H1 (cell line): ENCODE measurements at regions not wholly inside any gene's neighbourhood (a gene's known extent, or its start where the extent isn't known, plus 50 kb on each side); places are given as distances from the start of the nearest gene placed in this dataset.

Experiments used
- CTCF ChIA-PET: fragments of 300-600 bp; sonication (Branson Sonifier 250); formaldehyde crosslinking; loops from one replicate; lab custom pipeline; 2021; ENCODE audit not compliant: partially characterized antibody; lab: Charles Lee
- POLR2A ChIA-PET: fragments of 300-600 bp; sonication (Branson Sonifier 250); formaldehyde crosslinking; loops from one replicate; lab custom pipeline; 2021; ENCODE audit warnings: inconsistent platforms; ENCODE audit not compliant: partially characterized antibody; lab: Charles Lee
- DNase-seq, 2 experiments: peaks; one replicate each; pipeline versions ENCODE4 v3.0.0 to v3.0.0-alpha.2; 2010 to 2022; ENCODE audit warnings: low spot score in 2 of 2, low read depth in 1 of 2, mixed read lengths in 1 of 2
- FAIRE-seq: peaks from 2 replicates; lab custom pipeline; 2011; peaks lifted over from hg19 to GRCh38; lab: Jason Lieb, UNC
- H2AFZ ChIP-seq: 2 replicates; pipeline ENCODE4 v1.8.1; 2012; ENCODE audit warnings: low read length, inconsistent platforms
- H2AK5ac ChIP-seq: 2 replicates; pipeline ENCODE4 v1.6.1; 2013; ENCODE audit warnings: low read depth, low read length
- H2BK120ac ChIP-seq: replicated peaks from 2 replicates; pipeline ENCODE3; 2013; ENCODE audit warnings: low read depth, low read length, inconsistent platforms
- H2BK12ac ChIP-seq: 2 replicates; pipeline ENCODE4 v1.6.1; 2013; ENCODE audit warnings: low read depth, low read length
- H2BK15ac ChIP-seq: 2 replicates; pipeline ENCODE4 v1.6.1; 2013; ENCODE audit warnings: low read length
- H2BK20ac ChIP-seq: 2 replicates; pipeline ENCODE4 v1.6.1; 2013; ENCODE audit warnings: low read length
- H2BK5ac ChIP-seq: 2 replicates; pipeline ENCODE4 v1.6.1; 2013; ENCODE audit warnings: low read depth, low read length
- H3K14ac ChIP-seq: 2 replicates; pipeline ENCODE4 v1.6.1; 2013; ENCODE audit warnings: inconsistent platforms; ENCODE audit not compliant: insufficient read length
- H3K18ac ChIP-seq: 2 replicates; pipeline ENCODE4 v1.6.1; 2013; ENCODE audit warnings: low read length; ENCODE audit errors: extremely low read depth
- H3K23ac ChIP-seq: 2 replicates; pipeline ENCODE4 v1.6.1; 2013; ENCODE audit warnings: inconsistent platforms; ENCODE audit not compliant: insufficient read length
- H3K23me2 ChIP-seq: 2 replicates; pipeline ENCODE4 v1.6.1; 2013; ENCODE audit warnings: low read depth, low read length
- H3K27ac ChIP-seq: 2 replicates; pipeline ENCODE4 v1.6.1; 2011; ENCODE audit warnings: low read depth, low read length, inconsistent platforms
- H3K27me3 ChIP-seq, 4 experiments: replicated peaks in 1 of 4; 1 replicate in 1 of 4; 2 replicates in 3 of 4; pipeline versions ENCODE4 v1.6.1 to v1.8.1; 2011 to 2013; ENCODE audit warnings: low read length in 3 of 4, mild to moderate bottlenecking in 3 of 4, inconsistent platforms in 2 of 4, mixed read lengths in 2 of 4, moderate library complexity in 1 of 4; ENCODE audit not compliant: control insufficient read depth in 3 of 4, insufficient read depth in 3 of 4; ENCODE audit errors: extremely low read depth in 1 of 4
- H3K36me3 ChIP-seq, 4 experiments: 2 replicates each; pipeline versions ENCODE4 v1.6.1 to v1.8.1; 2011 to 2013; ENCODE audit warnings: mild to moderate bottlenecking in 4 of 4, low read length in 3 of 4, moderate library complexity in 2 of 4, control low read depth in 1 of 4, inconsistent platforms in 1 of 4; ENCODE audit not compliant: insufficient read depth in 4 of 4, control insufficient read depth in 2 of 4
- H3K4ac ChIP-seq: replicated peaks from 2 replicates; pipeline ENCODE3; 2013; ENCODE audit warnings: low read length, low read depth, mixed read lengths, inconsistent platforms; ENCODE audit not compliant: insufficient read length
- H3K4me1 ChIP-seq, 4 experiments: replicated peaks in 1 of 4; 1 replicate in 1 of 4; 2 replicates in 3 of 4; pipeline versions ENCODE4 v1.6.1 to v1.8.1; 2011 to 2013; ENCODE audit warnings: low read length in 3 of 4, inconsistent platforms in 2 of 4, mixed read lengths in 1 of 4; ENCODE audit not compliant: insufficient read depth in 4 of 4, control insufficient read depth in 3 of 4
- H3K4me2 ChIP-seq, 2 experiments: 2 replicates each; pipeline versions ENCODE4 v1.6.1 to v1.8.1; 2011 to 2013; ENCODE audit warnings: low read depth in 2 of 2, low read length in 2 of 2, control low read depth in 1 of 2, inconsistent platforms in 1 of 2, mild to moderate bottlenecking in 1 of 2; ENCODE audit not compliant: insufficient read depth in 1 of 2
- H3K4me3 ChIP-seq, 4 experiments: fragments of 200-600, 300-600 bp in 1 of 4; sonication (generic), shearing (Covaris generic), sonication (Bioruptor Twin) in 1 of 4; 2 replicates each; pipeline versions ENCODE4 v1.5.1 to v1.8.1; 2011 to 2016; ENCODE audit warnings: low read length in 4 of 4, low read depth in 3 of 4, control low read depth in 2 of 4, inconsistent platforms in 2 of 4, mild to moderate bottlenecking in 2 of 4, mixed read lengths in 1 of 4, moderate library complexity in 1 of 4; ENCODE audit not compliant: insufficient read depth in 2 of 4; ENCODE audit errors: extremely low read depth in 1 of 4
- H3K56ac ChIP-seq: replicated peaks from 2 replicates; pipeline ENCODE3; 2013; ENCODE audit warnings: low read depth, mild to moderate bottlenecking, mixed read lengths, low read length, inconsistent platforms; ENCODE audit not compliant: insufficient read length
- H3K79me1 ChIP-seq: 2 replicates; pipeline ENCODE4 v1.6.1; 2013; ENCODE audit warnings: low read depth, low read length, control low read depth
- H3K79me2 ChIP-seq, 2 experiments: 2 replicates each; pipeline versions ENCODE4 v1.6.1 to v1.8.1; 2012 to 2013; ENCODE audit warnings: low read length in 2 of 2, mild to moderate bottlenecking in 2 of 2, inconsistent platforms in 1 of 2; ENCODE audit not compliant: insufficient read depth in 2 of 2, control insufficient read depth in 1 of 2
- H3K9ac ChIP-seq, 4 experiments: replicated peaks in 1 of 4; 1 replicate in 1 of 4; 2 replicates in 3 of 4; pipeline versions ENCODE4 v1.6.1 to v1.8.1; 2011 to 2013; ENCODE audit warnings: low read depth in 3 of 4, low read length in 3 of 4, control low read depth in 2 of 4, mild to moderate bottlenecking in 2 of 4, moderate library complexity in 2 of 4, inconsistent platforms in 1 of 4; ENCODE audit errors: extremely low read depth in 1 of 4
- H3K9me3 ChIP-seq, 2 experiments: 2 replicates each; pipeline versions ENCODE4 v1.6.1 to v1.8.1; 2012 to 2013; ENCODE audit warnings: mild to moderate bottlenecking in 2 of 2, moderate library complexity in 2 of 2, control low read depth in 1 of 2, inconsistent platforms in 1 of 2, low read depth in 1 of 2, low read length in 1 of 2, mixed read lengths in 1 of 2; ENCODE audit not compliant: insufficient read depth in 2 of 2
- H4K20me1 ChIP-seq, 2 experiments: replicated peaks in 1 of 2; 2 replicates each; pipeline versions ENCODE3 to v1.8.1; 2011 to 2013; ENCODE audit warnings: inconsistent platforms in 2 of 2, low read length in 2 of 2, mild to moderate bottlenecking in 1 of 2; ENCODE audit not compliant: insufficient read depth in 2 of 2, control insufficient read depth in 1 of 2
- H4K5ac ChIP-seq: 2 replicates; pipeline ENCODE4 v1.6.1; 2013; ENCODE audit warnings: low read length, low read depth, mixed read lengths, inconsistent platforms; ENCODE audit not compliant: insufficient read length
- H4K8ac ChIP-seq: 2 replicates; pipeline ENCODE4 v1.8.0; 2013; ENCODE audit warnings: mild to moderate bottlenecking, moderate library complexity, low read length, inconsistent platforms; ENCODE audit not compliant: insufficient read depth; ENCODE audit errors: extremely low read depth
- H4K91ac ChIP-seq: replicated peaks from 2 replicates; pipeline ENCODE3; 2013; ENCODE audit warnings: low read length, mixed read lengths, inconsistent platforms; ENCODE audit not compliant: insufficient read length
- CBX8 ChIP-seq: fragments of 300-800, 300-1000 bp; sonication (generic); IDR thresholded peaks from 2 replicates; pipeline ENCODE4 v1.7.1; 2016; ENCODE audit warnings: low read depth, low read length, borderline replicate concordance
- WGBS, 2 experiments: shearing (Covaris generic) in 1 of 2; methylation state at CpG; one replicate each; pipeline versions ENCODE4 v1.1.6 to v1.1.7; 2013 to 2015; ENCODE audit warnings: low lambda C conversion rate in 2 of 2, mixed read lengths in 2 of 2, inconsistent platforms in 1 of 2, low coverage in 1 of 2, missing lambda C conversion rate in 1 of 2; ENCODE audit not compliant: insufficient replicate concordance in 2 of 2, insufficient coverage in 1 of 2, insufficient read length in 1 of 2; ENCODE audit errors: extremely low coverage in 1 of 2, missing lambda C conversion rate in 1 of 2; 5-methylcytosine and 5-hydroxymethylcytosine counted together

DNA sequence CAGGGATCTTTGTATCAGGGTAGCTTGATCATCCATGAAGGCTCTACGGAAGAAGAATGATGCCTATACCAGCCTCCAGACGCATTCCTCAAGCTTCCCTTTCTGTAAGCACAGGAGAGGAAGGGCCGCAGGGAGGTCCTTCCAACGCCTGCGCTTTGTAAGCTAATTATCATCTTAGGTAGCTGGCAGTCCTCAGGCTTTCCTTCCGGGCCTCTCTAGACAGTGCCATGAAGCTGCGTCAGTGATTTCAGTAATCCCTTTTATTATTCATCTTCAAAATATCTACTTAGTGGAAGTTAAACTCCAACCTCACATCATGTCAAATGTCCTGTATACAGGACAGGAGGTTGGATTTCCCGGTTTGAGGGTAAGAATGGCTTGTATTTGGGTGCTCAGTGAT, 92.3 kb downstream of the ETAA1 start:
- Histone ChIP-seq H2BK5ac (no peak overlapping the region), H2BK15ac (no peak overlapping the region), H3K36me3 (no peaks in the 10 kb centered on the region), H3K27me3 (no peaks in the 10 kb centered on the region), H4K91ac (no peak overlapping the region), H3K4me1 (no peaks in the 10 kb centered on the region), H2BK12ac (no peak overlapping the region), H3K9me3 (no peaks in the 10 kb centered on the region), H3K27ac (no peak overlapping the region), H3K79me1 (no peaks in the 10 kb centered on the region), H3K4me2 (no peak overlapping the region), H2BK20ac (no peak overlapping the region), H2AFZ (no peak overlapping the region), H3K23ac (no peak overlapping the region), H3K56ac (no peak overlapping the region), H3K79me2 (no peaks in the 10 kb centered on the region), H3K23me2 (no peaks in the 10 kb centered on the region), H3K4ac (no peak overlapping the region), H4K5ac (no peak overlapping the region), H2BK120ac (no peak overlapping the region), H4K8ac (no peak overlapping the region), H2AK5ac (no peak overlapping the region), H4K20me1 (no peaks in the 10 kb centered on the region), H3K18ac (no peak overlapping the region), H3K4me3 (no peak overlapping the region), H3K9ac (no peak overlapping the region), H3K14ac (no peak overlapping the region)
- ChIA-PET POLR2A (no interaction called here), CTCF (interaction anchor here (1.1 kb wide), 2 partner anchors 11 to 245 kb away, joined by 3 to 5 read pairs; no protein-coding TSS in a partner anchor)
- FAIRE-seq (no peak), DNase-seq (no peak)
- TF ChIP-seq CBX8: no peak
- WGBS, 2 experiments: 88% methylated on average over 8 of the region's 8 CpGs; no CpG with 5 or more reads in 1 of the 2 experiments
